Small intestine (tissue), 7 donors: ENCODE measurements at regions not wholly inside any gene's neighbourhood (a gene's known extent, or its start where the extent isn't known, plus 50 kb on each side); places are given as distances from the start of the nearest gene placed in this dataset.

Source experiments
- DNase-seq, 2 donors: peaks; one replicate each; pipeline versions ENCODE4 v3.0.0 to v3.0.0-alpha.2; 2013
- FAIRE-seq: peaks from 2 replicates; lab custom pipeline; 2012; peaks lifted over from hg19 to GRCh38; lab: Jason Lieb, UNC
- H3K27ac ChIP-seq, 3 donors: one replicate each; pipeline ENCODE4 v1.5.1; 2013; ENCODE audit warnings: low read length in 2 of 3, mild to moderate bottlenecking in 2 of 3, control low read depth in 1 of 3, inconsistent platforms in 1 of 3, low read depth in 1 of 3, moderate library complexity in 1 of 3
- H3K27me3 ChIP-seq, 3 donors: one replicate each; pipeline ENCODE4 v1.6.1; 2013; ENCODE audit warnings: low read length in 3 of 3, inconsistent platforms in 1 of 3; ENCODE audit not compliant: control insufficient read depth in 3 of 3, insufficient read depth in 3 of 3
- H3K36me3 ChIP-seq, 3 donors: one replicate each; pipeline ENCODE4 v1.6.1; 2013; ENCODE audit warnings: low read length in 3 of 3, inconsistent platforms in 1 of 3, low read depth in 1 of 3, mild to moderate bottlenecking in 1 of 3, moderate library complexity in 1 of 3; ENCODE audit not compliant: control insufficient read depth in 3 of 3, insufficient read depth in 2 of 3
- H3K4me1 ChIP-seq, 3 donors: one replicate each; pipeline ENCODE4 v1.6.1; 2013; ENCODE audit warnings: low read length in 2 of 3, inconsistent platforms in 1 of 3, low read depth in 1 of 3, mild to moderate bottlenecking in 1 of 3, moderate library complexity in 1 of 3; ENCODE audit not compliant: control insufficient read depth in 3 of 3, insufficient read depth in 2 of 3
- H3K4me3 ChIP-seq, 3 donors: one replicate each; pipeline ENCODE4 v1.5.1; 2013; ENCODE audit warnings: low read length in 3 of 3, control low read depth in 1 of 3, inconsistent platforms in 1 of 3, low read depth in 1 of 3, mild to moderate bottlenecking in 1 of 3, moderate library complexity in 1 of 3
- H3K9me3 ChIP-seq, 2 donors: one replicate each; pipeline ENCODE4 v1.6.1; 2013; ENCODE audit warnings: low read depth in 1 of 2, low read length in 1 of 2; ENCODE audit not compliant: control insufficient read depth in 2 of 2, insufficient read depth in 1 of 2
- WGBS, 3 donors: extraction: QIAGEN DNeasy Blood & Tissue Kit; methylation state at CpG; one replicate each; pipeline ENCODE4 v1.1.7; 2013; 5-methylcytosine and 5-hydroxymethylcytosine counted together
- donor health status: healthy with polysubstance abuse.
- donor health status: control.
- donor health status: control.
- donor health status: Bipolar disorder and iron deficiency.
- donor health status: healthy.

DNA sequence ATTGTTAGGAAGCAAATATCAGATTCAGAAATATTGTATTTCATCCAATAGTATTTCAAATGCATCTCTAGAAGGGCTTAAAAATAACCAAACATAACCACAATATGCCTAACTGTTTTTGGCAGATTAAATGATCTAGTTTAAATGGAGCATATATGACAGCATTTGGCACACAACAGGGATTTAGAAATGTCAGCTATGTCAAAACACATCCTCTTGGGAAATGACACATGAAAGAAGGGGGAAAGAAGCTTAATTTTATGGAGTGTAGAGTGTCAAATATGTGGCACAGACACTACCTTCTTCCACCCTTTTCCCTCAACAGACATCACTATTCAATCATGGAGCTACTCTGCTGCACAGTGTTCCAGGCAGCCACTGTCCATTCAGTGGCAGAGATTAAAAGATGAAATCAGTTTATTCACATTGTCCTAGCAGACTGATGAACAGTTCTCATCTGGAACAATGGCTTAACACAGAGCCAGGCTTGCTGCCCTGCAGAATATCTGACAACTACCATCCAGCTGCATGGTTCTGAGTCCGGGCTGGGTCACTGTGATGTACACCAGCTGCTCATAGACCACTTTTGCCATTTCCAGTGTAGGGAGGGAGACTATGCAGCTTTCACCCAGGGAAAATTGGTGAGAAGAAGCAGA lies 349.8 kb downstream of the DHX35 start:
- FAIRE-seq = no peak
- 52 to 92% (median 68%) methylated on average over 1 of the region's 1 CpG for WGBS, 3 donors

DNA sequence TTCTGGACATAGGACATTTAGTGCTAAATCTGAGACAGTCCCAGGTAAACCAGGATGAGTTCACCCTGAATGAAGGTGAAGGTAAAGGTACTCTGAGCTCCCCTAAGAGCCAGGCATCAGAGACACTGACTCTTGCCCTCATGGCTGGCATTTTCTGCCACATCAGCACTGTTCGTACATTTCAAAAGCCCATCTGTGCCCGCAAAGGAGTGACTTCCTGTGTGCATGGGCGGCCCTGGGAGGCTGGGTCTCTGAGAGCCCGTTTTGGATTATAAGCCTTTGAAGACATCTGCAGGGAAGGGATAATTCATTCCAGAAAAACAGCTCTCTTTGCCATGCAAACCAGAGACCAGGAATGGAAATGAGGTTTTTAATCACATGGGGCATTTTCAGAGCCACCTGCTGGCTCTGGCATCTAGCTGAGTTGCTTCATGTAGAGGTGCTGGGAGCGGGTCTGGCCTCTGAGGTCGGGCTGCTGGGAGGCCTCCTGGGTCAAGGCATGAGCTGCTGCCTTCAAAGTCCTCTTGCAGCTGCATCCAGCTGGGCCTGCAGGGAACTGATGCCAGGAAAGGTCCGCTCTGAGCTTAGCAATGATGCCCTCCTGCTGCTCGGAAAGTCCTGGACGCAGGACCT lies 348.3 kb downstream of the DHX35 start:
- H3K9me3 ChIP-seq = peaks cover 0 to 5% of the 10 kb centered on the region in 2 donors
- DNase-seq = no peak
- no peaks in the 10 kb centered on the region for H3K27me3 ChIP-seq
- H3K4me1 ChIP-seq = no peaks in the 10 kb centered on the region
- no peaks in the 10 kb centered on the region for H3K36me3 ChIP-seq
- no peak overlapping the region for H3K4me3 ChIP-seq
- no peak for FAIRE-seq
- H3K27ac ChIP-seq = no peak overlapping the region
- 58 to 76% (median 60%) methylated on average over 9 of the region's 9 CpGs for WGBS, 3 donors

More for the DNA sequence above, 349.8 kb downstream of the DHX35 start:
- H3K9me3 ChIP-seq = peaks cover 0 to 5% of the 10 kb centered on the region in 2 donors
- no peak overlapping the region for H3K27ac ChIP-seq
- H3K4me1 ChIP-seq = no peaks in the 10 kb centered on the region
- DNase-seq = no peak
- H3K27me3 ChIP-seq = no peaks in the 10 kb centered on the region
- no peaks in the 10 kb centered on the region for H3K36me3 ChIP-seq
- H3K4me3 ChIP-seq = no peak overlapping the region

DNA sequence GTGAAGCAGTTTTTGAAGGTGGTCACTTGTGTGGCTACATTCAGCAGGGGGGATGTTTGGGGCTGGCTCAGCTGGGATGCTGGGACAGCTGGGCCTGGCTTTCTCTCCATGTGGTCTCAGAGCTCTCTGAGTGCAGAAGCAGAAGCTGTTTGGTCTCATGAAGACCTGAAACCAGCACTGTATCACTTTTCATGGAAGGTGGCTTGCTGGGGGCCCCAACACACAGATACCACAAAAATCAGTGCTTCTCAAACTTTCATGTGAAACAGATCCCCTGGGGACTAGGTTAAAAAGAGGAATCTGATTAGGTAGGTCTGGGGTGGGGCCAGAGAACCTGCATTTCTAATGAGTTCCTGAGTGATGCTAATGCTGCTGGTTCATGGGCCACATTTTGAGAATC lies 347.3 kb downstream of the DHX35 start:
- Histone ChIP-seq H3K27me3 (no peaks in the 10 kb centered on the region), H3K4me1 (no peaks in the 10 kb centered on the region), H3K4me3 (no peak overlapping the region), H3K9me3 (peaks cover 0 to 5% of the 10 kb centered on the region in 2 donors), H3K27ac (no peak overlapping the region), H3K36me3 (no peaks in the 10 kb centered on the region)
- FAIRE-seq (no peak), DNase-seq (no peak)

DNA sequence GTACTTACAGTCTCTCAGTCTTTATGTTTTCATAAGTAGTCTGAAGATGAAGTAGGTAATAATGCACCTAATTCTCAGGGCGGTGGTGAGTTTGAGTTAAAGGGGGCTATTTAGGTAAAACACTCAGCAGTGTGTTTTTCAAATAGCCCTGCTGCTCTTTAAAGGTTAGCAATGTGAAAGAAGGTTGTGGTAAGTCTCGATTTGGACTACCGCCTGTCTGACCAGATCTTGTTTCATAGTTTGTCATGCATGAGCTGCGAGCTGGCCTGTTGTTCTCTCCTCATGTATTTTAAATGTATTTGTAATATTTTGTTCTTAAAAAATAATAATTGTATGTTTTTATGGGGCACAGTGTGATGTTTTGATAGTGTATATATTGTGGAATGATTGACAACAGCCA lies 340.2 kb downstream of the DHX35 start:
- WGBS, 3 donors = 81 to 92% (median 82%) methylated on average over 4 of the region's 4 CpGs
- Histone ChIP-seq H3K27ac (no peak overlapping the region), H3K4me3 (no peak overlapping the region), H3K9me3 (no peaks in the 10 kb centered on the region), H3K4me1 (no peaks in the 10 kb centered on the region), H3K36me3 (no peaks in the 10 kb centered on the region), H3K27me3 (no peaks in the 10 kb centered on the region)
- no peak for DNase-seq
- FAIRE-seq = no peak

DNA sequence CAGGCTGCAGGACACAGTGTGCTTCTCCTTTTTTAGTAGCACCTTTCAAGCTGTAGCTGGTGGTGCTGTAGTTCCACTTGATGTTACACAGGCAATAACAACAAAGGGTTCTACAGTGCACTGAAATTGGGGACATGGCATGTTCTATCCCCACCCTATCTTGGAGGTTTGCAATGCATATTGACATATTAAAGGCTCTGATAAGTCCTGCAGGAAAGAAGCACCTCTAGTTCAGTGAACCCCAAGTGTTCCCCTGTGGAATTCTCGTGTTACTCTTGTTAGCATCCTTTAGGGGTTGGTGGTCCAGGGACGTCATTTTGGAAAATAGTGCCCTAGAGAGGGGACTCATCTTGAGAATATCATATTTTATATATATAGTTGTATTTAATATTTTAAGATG lies 337.6 kb downstream of the DHX35 start:
- 71 to 82% (median 75%) methylated on average over 2 of the region's 2 CpGs for WGBS, 3 donors
- no peaks in the 10 kb centered on the region for H3K36me3 ChIP-seq
- FAIRE-seq = no peak

DNA sequence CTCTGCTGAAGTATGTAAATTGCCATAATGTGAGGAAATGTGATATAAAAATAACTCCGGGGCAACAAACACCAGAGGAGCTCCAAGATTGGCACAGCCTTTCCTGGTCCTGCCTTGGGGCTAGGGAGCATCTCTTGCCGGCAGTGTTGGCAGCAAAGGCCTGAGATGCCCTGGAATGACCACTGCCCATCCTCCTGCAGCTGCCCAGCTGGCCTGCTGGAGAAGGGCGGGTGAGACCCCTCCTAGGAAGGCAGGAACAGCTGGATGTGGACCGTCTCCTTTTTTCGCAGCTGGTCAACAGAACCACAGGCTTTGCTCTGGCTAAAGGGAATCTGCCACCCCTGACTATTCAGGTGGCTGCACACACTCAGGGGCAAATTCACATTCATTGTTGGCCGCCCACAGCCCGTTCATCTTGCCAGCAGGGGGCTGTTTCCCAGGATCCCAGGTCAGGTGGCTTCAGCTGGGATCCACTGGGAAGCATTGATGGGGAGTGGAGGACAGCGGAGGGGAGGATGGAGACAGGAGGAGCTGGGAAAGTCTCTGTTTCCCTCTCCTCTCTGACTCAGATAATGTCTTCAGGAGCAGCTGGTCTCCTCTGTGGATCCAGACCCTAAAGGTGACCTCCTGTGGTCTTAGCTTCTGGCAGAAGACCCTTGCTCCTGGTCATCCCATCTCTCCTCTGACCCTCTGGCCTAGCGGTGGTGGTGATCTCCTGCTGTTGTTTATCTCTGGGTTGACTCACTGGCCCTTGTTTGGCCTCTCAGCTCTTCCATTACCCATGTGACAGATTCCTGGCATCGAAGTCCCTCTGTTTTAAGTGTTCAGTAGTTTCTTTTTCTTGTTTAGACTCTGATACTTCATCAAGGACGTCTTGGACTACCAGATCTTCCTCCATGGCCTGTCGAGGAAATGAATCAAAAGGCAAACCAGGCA lies 336.7 kb downstream of the DHX35 start:
- Histone ChIP-seq H3K36me3 (no peaks in the 10 kb centered on the region), H3K9me3 (no peaks in the 10 kb centered on the region), H3K27ac (no peak overlapping the region), H3K4me3 (no peak overlapping the region), H3K4me1 (no peaks in the 10 kb centered on the region), H3K27me3 (no peaks in the 10 kb centered on the region)
- 57 to 59% (median 58%) methylated on average over 12 of the region's 12 CpGs for WGBS, 3 donors
- FAIRE-seq (no peak), DNase-seq (no peak)

More for the DNA sequence above, 337.6 kb downstream of the DHX35 start:
- H3K27me3 ChIP-seq = no peaks in the 10 kb centered on the region
- DNase-seq = no peak
- no peak overlapping the region for H3K4me3 ChIP-seq
- H3K27ac ChIP-seq = no peak overlapping the region
- no peaks in the 10 kb centered on the region for H3K9me3 ChIP-seq
- H3K4me1 ChIP-seq = no peaks in the 10 kb centered on the region

DNA sequence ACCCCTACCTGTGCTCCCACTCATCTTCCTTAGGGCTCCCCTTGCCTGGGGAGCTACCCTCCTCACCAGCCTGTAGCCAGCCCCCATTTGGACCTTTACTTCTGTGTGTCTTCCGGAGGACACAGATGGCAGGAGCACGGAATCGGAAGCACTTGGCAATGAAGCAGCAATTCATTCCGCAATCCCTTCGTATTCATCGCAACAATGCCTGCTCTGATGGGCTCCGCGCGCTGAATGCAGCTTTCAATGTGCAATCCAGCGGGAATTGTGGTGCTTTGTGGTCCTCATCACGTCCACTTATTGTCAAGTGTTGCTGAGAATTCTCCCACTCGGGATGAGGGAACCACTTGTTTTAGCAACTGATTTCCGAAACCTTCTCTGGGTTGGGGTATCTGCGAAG lies 336.0 kb downstream of the DHX35 start:
- no peaks in the 10 kb centered on the region for H3K9me3 ChIP-seq
- H3K4me1 ChIP-seq = no peaks in the 10 kb centered on the region
- H3K27ac ChIP-seq = no peak overlapping the region
- H3K27me3 ChIP-seq = no peaks in the 10 kb centered on the region
- H3K36me3 ChIP-seq = no peaks in the 10 kb centered on the region
- no peak for DNase-seq
- WGBS, 3 donors = 84 to 89% (median 87%) methylated on average over 14 of the region's 14 CpGs
- no peak for FAIRE-seq
- H3K4me3 ChIP-seq = no peak overlapping the region

DNA sequence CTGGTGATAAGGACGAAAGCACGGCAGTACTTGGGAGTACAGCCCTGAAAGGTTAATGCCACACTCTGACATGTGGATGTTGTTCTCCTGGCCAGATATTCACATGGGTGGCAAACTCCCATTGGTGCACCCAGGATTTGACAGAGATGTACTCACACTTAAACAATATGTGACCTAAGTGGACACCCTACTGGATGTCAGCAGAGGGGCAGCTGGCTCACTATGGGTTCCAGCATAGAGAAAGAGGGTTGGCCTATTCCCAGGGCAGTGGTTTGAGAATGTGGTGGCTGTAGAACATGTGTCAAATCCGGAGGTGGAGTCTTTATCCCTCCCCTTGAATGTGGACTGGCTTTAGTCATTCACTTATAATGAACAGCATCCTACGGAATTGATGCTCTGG lies 333.2 kb downstream of the DHX35 start:
- Histone ChIP-seq H3K4me3 (no peak overlapping the region), H3K27ac (no peak overlapping the region), H3K4me1 (no peaks in the 10 kb centered on the region), H3K27me3 (no peaks in the 10 kb centered on the region), H3K36me3 (no peaks in the 10 kb centered on the region), H3K9me3 (no peaks in the 10 kb centered on the region)
- FAIRE-seq (no peak), DNase-seq (no peak)
- WGBS, 3 donors = 40 to 60% (median 56%) methylated on average over 4 of the region's 4 CpGs
